ENCODE measurements at regions not wholly inside any gene's neighbourhood (a gene's known extent, or its start where the extent isn't known, plus 50 kb on each side); places are given as distances from the start of the nearest gene placed in this dataset.

DNA sequence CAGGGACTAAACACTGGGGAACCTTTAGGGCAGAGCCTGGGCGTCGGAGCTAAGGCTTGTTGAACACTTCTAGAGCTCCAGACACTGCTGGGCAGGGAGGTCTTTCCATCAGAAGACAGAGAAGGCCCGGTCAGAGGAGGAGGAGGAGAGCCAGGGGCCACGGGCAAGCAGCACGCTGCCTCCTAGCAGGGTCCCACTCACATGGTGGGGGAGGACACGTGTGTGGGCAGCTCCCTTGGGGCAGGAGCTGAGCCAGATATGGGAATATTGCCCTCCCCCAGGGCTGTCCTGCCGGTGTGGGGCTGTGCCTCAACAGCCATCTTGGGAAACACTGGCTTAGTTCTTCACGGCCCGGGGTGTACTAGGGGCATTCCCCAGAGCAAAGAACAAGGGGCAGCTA lies 89.6 kb upstream of the TLE3 start:
- TF ChIP-seq TOE1 (IDR thresholded peaks at IDR 0.05; ENCODE audit: borderline replicate concordance): no peak
- TF ChIP-seq TOE1 (CRISPR knock-in tag; IDR thresholded peaks at IDR 0.05; ENCODE audit: borderline replicate concordance, low read depth): no peak
- TF ChIP-seq, protein P1, sequence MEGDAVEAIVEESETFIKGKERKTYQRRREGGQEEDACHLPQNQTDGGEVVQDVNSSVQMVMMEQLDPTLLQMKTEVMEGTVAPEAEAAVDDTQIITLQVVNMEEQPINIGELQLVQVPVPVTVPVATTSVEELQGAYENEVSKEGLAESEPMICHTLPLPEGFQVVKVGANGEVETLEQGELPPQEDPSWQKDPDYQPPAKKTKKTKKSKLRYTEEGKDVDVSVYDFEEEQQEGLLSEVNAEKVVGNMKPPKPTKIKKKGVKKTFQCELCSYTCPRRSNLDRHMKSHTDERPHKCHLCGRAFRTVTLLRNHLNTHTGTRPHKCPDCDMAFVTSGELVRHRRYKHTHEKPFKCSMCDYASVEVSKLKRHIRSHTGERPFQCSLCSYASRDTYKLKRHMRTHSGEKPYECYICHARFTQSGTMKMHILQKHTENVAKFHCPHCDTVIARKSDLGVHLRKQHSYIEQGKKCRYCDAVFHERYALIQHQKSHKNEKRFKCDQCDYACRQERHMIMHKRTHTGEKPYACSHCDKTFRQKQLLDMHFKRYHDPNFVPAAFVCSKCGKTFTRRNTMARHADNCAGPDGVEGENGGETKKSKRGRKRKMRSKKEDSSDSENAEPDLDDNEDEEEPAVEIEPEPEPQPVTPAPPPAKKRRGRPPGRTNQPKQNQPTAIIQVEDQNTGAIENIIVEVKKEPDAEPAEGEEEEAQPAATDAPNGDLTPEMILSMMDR (IDR thresholded peaks at IDR 0.05 in 2 of 3, conservative IDR thresholded peaks at IDR 0.05 in 1 of 3; ENCODE audit: insufficient read depth in 2 of 3, low read depth in 1 of 3, low read length in 3 of 3): no peak
- no peak for TF ChIP-seq MAZ (CRISPR knock-in tag; conservative IDR thresholded peaks at IDR 0.05 in 1 of 2, IDR thresholded peaks at IDR 0.05 in 1 of 2)
- no peak for TF ChIP-seq GATA2 (CRISPR knock-in tag; IDR thresholded peaks at IDR 0.05)
- no peak for TF ChIP-seq TEAD1 (CRISPR knock-in tag; IDR thresholded peaks at IDR 0.05)
- TF ChIP-seq SPI1 (IDR thresholded peaks at IDR 0.05; ENCODE audit: borderline replicate concordance, low read depth, low read length): no peak
